Retinal pigment epithelial cell (primary cell): ENCODE measurements at regions not wholly inside any gene's neighbourhood (a gene's known extent, or its start where the extent isn't known, plus 50 kb on each side); places are given as distances from the start of the nearest gene placed in this dataset.
A peak's percentile ranks its signal among the peaks of the same experiment; 100 is the strongest.
"Not testable (repeated sequence)": the region's sequence is repeated elsewhere in the genome, so short reads cannot be mapped to it uniquely, and the experiment has no call there.

Experiments used
- DNase-seq: peaks from one replicate; pipeline ENCODE4 v3.0.0-alpha.2; 2010; ENCODE audit warnings: low read depth
- H3K4me3 ChIP-seq: 2 replicates; pipeline ENCODE4 v1.5.1; 2011; ENCODE audit warnings: mild to moderate bottlenecking, low read length, control low read depth, moderate library complexity
- TF ChIP-seq, protein P1 (sequence below): conservative IDR thresholded peaks from 2 replicates; pipeline ENCODE4 v1.5.1; 2011; ENCODE audit warnings: low read depth, low read length, control low read depth, inconsistent platforms

DNA sequence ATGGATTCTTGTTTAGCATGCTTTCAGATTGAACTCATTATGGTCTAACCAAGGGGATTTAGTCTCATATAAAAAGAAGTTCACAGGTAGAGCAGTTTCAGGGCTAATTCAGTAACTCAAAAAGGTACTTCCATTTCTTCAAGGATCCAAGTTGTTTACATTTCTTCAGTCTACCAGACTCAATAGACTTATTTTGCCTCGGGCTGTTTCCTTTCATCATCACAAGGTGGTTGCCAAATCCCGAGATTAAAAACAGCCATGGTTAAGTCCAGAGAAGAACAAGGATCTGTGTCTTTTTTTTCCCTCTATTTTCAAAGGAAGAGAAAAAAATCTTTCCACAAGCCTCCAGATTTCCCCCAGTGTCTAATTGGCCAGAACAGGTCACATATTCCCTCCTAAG is 69.8 kb upstream of the SNX9 start:
- TF ChIP-seq, protein P1, sequence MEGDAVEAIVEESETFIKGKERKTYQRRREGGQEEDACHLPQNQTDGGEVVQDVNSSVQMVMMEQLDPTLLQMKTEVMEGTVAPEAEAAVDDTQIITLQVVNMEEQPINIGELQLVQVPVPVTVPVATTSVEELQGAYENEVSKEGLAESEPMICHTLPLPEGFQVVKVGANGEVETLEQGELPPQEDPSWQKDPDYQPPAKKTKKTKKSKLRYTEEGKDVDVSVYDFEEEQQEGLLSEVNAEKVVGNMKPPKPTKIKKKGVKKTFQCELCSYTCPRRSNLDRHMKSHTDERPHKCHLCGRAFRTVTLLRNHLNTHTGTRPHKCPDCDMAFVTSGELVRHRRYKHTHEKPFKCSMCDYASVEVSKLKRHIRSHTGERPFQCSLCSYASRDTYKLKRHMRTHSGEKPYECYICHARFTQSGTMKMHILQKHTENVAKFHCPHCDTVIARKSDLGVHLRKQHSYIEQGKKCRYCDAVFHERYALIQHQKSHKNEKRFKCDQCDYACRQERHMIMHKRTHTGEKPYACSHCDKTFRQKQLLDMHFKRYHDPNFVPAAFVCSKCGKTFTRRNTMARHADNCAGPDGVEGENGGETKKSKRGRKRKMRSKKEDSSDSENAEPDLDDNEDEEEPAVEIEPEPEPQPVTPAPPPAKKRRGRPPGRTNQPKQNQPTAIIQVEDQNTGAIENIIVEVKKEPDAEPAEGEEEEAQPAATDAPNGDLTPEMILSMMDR = no peak
- no peak overlapping the region for H3K4me3 ChIP-seq
- no peak for DNase-seq

DNA sequence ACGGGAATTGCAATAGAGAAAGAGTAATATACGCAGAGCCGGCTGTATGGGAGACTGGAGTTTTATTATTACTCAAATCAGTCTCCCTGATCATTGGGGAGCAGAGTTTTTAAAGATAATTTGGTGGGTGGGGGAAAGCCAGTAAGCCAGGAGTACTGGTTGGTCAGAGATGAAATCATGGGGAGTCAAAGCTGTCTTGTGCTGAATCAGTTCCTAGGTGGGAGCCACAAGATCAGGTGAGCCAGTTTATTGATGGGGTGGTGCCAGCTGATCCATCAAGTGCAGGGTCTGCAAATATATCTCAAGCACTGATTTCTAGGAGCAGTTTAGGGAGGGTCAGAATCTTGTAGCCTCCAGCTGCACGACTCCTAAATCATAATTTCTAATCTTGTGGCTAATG is 69.2 kb upstream of the SNX9 start:
- not testable (repeated sequence) for H3K4me3 ChIP-seq, DNase-seq

DNA sequence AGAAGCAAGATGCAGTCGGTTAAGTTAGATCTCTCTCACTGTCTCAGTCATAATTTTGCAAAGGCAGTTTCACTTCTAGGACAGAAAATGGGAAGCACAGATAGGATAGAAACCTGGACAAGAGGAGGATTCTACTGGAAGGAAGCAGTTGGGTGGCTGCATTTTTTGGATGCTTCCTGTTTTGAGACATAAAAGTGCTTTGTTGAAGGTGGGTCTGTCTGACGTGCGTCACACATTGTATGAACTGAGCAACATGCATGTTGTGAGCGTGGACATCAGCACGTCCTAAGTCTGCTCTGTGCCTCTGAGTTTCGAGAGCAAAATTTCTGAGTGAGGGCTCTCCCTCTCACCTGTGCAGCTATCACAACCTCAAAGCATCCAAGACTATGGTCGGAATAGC is 68.7 kb upstream of the SNX9 start:
- no peak for DNase-seq
- no peak overlapping the region for H3K4me3 ChIP-seq
- TF ChIP-seq, protein P1 = no peak

DNA sequence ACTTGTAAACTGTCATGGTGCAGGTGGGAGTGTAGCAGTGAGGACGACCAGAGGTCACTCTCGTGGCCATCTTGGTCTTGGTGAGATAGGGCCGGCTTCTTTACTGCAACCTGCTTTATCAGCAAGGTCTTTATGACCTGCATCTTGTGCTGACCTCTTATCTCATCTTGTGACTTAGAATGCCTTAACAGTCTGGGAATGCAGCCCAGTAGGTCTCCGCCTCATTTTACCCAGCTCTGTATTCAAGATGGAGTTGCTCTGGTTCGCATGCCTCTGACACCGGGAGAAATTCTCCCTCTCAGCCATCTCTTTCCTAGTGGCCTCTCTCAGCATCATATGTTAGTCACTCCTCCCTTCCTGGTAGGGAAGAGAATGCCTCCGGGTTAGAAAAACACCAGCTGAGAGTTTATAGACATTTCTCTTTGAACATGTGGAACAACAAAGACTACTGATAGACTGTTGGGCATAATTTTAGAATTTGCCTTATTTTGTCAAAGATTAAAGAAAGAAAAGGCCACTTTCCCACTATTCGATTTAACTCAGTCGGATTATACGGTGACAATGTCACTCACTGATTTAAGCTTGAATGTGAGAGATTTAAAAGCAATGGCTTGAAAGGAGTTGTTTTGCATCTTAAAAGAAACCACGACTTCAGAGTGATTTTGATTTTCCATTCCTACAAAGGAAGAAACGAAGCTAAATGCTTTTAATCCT is 67.9 kb upstream of the SNX9 start:
- TF ChIP-seq, protein P1 = no peak
- DNase-seq = no peak
- no peak overlapping the region for H3K4me3 ChIP-seq

DNA sequence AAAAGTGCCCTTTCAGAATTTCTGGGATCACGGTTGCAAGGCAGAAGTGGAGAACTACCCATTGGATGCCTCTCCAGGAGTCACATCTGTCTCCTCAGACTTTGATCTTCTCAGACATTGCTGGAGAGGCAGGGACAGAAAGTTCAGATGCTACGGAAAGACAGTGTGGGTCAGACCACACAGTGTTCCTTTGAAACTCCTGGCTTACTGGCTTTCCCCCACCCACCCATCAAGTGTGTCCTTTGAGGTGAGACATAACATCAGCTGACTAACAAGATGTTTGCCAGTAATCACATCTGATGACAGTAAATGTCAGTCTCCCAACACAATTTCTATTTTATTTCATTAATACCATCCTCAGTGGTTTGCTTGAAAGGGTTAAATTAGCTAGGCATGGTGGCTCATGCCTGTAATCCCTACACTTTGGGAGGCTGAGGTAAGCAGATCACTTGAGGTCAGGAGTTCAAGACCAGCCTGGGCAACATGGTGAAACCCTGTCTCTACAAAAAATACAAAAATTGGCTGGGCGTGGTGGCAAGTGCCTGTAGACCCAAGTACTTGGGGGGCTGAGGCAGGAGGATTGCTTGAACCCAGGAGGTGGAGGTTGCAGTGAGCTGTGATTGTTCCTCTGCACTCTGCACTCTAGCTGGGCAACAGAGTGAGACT is 67.2 kb upstream of the SNX9 start:
- H3K4me3 ChIP-seq = no peak overlapping the region
- DNase-seq = no peak
- TF ChIP-seq, protein P1 = no peak

DNA sequence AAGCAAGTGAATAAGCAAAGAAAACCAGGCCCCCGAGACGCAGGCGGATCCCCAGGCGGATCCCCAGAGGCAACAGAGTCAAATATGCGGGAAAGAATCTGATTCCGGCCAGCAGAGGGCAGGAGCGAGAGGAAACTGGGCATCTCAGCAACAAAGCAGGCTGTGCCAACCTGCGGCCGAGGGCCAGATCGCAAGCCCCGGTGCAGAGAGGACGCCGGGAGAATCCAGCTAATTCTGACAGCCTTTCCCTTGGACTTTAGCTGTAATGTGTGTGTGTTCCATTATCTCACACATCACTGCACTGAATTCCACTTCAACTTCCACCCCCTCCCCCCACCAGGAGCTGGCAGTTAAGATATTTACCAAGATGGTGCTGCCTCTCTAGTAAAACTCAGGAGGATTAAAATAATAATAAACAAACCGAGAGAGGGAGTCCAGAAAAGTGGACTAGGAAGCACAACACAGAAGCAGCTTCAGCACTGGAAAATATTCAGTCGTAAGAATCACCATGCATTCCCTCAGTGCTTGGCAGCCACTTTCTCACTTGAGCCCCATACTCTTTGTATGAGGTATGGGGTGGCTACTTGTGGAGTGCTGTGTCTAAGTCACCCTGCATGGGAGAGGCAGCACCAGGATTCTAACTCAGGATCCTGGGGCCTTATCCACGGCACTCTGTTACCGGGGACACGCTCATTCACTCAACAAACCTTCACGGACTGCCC is 66.2 kb upstream of the SNX9 start:
- TF ChIP-seq, protein P1 = peak; percentile 82
- peak overlapping the region; percentile 5 for H3K4me3 ChIP-seq
- peak; percentile 70 for DNase-seq

DNA sequence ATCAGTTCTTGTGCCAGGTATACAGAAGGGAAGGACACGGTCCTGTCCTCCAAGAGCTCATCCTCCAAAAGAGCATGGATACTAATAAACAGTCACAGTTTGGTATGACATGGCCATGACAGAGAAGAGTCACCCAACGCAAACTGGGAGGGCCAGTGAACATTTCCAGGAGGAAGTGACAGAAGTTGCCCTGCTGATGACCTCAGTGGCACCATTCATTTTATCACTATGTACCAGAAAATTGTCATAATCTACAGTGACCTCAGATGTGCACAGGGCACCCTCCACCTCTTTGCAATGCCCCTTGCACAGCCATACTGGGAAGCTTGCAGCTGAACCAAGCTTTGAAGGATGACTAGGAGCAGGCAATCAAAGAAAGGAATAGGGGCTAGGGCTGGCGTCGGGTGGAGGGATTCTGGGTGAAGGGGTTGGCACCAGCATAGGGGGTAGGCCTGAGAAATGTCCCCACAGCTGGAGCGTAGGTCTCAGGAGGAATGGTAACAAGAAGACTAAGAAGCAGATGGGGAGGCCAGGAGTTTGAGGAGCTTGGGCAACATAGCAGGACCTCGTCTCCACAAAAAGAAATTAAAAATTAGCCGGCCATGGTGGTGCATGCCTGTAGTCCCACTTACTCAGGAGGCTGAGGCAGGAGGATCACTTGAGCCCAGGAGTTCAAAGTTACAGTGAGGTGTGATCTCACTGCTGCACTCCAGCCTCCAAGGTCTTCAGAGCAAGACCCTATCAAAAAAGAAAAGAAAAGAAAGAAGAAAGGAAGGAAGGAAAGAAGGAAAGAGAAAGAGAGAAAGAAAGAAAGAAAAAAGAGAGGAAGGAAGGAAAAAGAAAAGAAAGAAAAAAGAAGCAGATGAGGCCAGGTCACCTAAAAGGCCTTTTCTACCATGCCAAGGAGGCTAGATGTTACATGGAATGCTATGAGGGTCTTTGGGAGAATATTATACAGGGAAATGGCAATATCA is 65.3 kb upstream of the SNX9 start:
- TF ChIP-seq, protein P1 = no peak
- no peak for DNase-seq
- no peak overlapping the region for H3K4me3 ChIP-seq
